HuH-7 (cell line): ENCODE measurements at regions not wholly inside any gene's neighbourhood (a gene's known extent, or its start where the extent isn't known, plus 50 kb on each side); places are given as distances from the start of the nearest gene placed in this dataset.
A peak's percentile ranks its signal among the peaks of the same experiment; 100 is the strongest.

Experiments
- DNase-seq: peaks from one replicate; pipeline ENCODE4 v3.0.0; 2011; ENCODE audit warnings: low spot score

GRCh38 chr5:168064457-168064856 is 227.0 kb upstream of the WWC1 start:
- DNase-seq = no peak

GRCh38 chr5:168064933-168065622 is 226.4 kb upstream of the WWC1 start:
- DNase-seq = no peak

GRCh38 chr5:168066536-168067208 is 224.8 kb upstream of the WWC1 start:
- DNase-seq = no peak

- no peak for DNase-seq
Measured at GRCh38 chr5:168070761-168071160, 220.7 kb upstream of the WWC1 start.

- DNase-seq = no peak
Measured at GRCh38 chr5:168072665-168073064, 218.8 kb upstream of the WWC1 start.

- DNase-seq = no peak
Measured at GRCh38 chr5:168073311-168073710, 218.1 kb upstream of the WWC1 start.

- DNase-seq = no peak
Measured at GRCh38 chr5:168073991-168074800, 217.2 kb upstream of the WWC1 start.

DNA sequence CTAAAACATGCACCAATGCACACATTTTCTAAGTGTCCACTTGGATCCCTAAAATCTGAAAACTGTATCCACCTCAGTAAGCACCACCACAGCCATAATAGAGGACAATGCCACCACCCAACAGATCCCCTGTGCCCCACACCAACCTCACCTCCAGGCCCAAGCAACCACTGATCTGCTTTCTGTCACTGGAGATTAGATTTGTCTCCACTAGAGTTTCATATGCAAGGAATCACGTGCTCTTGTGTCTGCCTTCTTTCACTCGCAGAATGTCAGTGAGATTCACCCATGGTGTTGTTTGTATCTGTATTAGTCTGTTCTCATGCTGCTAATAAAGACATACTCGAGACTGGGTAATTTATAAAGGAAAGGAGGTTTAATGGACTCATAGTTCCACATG is 216.1 kb upstream of the WWC1 start:
- DNase-seq = no peak

GRCh38 chr5:168076561-168076991 is 214.9 kb upstream of the WWC1 start:
- DNase-seq = peak; percentile 18

GRCh38 chr5:168085261-168086031 is 206.0 kb upstream of the WWC1 start:
- DNase-seq = no peak

- DNase-seq = peak; percentile 36
Measured at GRCh38 chr5:168086104-168086610, 205.3 kb upstream of the WWC1 start.

DNA sequence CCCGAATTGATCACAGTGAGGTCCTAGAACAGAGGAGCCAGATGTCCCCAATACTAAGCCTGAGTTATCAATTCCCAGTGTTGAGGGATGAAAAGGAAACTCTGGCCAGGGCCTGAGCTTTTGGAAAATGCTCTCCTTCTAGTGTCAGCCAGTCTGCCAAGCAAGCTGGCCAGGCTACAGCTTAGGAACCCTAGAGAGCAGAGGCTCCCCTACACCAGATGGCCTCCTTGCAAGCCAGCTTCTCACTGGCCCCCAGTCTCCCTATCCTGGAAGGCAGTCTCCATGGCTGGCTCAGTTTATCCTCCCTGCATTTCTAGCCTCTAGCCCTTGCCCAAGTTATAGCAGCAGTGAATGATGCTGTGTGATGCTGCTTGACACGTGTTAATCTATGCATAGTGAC is 204.7 kb upstream of the WWC1 start:
- no peak for DNase-seq

DNA sequence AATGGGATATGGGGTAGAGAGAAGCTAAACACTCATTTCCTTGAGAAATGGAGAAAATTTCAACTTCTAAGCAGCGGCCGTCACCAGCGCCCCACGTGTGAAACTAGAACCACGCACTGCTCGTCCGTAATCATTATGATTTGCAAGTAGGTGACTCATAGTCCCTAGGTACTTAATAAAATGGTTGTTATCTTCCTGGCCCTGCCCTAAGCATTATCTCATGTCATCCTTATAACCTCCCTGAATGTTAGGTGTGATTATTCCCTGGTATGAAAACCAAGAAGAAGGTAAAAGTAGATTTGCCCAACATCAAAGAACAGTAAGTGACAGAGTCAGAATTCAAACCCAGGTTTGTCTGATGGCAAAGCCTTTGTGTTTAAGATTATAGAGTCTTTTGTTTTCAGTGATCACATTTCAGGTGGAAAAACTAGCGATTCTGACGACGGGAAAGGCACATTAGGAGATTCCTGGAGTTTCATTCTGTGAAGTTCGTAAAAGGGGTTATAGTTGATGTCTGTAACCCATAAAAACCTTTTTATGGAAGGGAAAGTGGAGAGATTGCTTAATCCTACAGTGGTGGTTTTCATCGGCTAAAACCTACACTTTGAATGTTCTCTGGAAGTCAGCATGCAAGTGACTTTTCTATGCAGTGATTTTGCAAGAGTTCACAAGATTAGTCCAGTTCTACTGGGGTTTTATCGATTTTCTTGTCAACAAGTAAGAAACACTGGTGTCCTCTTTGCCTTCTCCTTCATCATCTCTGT is 202.9 kb upstream of the WWC1 start:
- no peak for DNase-seq

- no peak for DNase-seq
Measured at GRCh38 chr5:168089201-168089887, 202.1 kb upstream of the WWC1 start.

- DNase-seq = no peak
Measured at GRCh38 chr5:168092209-168093185, 198.9 kb upstream of the WWC1 start.

GRCh38 chr5:168093200-168093910 is 198.1 kb upstream of the WWC1 start:
- no peak for DNase-seq

DNA sequence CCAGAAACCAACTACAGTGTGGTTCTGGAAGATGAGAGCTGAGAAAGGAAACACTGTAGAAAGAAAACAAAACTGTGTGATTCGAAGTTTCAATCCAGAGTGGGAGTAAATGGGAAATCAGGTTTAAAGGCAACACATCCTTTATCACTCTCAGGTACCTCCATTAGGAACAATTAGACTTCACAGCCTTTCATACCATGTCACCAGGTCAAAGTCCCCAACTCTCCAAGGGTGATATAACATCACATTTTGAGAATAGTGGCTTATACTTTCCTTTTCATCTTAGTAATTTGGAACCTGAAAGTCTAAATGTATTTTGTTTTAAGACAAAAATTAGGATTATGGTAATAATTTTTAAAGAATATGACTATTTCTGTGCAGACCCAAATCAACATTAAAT is 194.9 kb upstream of the WWC1 start:
- DNase-seq = no peak

- no peak for DNase-seq
Measured at GRCh38 chr5:168097876-168098653, 193.4 kb upstream of the WWC1 start.
